ENCODE measurements at regions not wholly inside any gene's neighbourhood (a gene's known extent, or its start where the extent isn't known, plus 50 kb on each side); places are given as distances from the start of the nearest gene placed in this dataset.

- TF ChIP-seq POLR2A (IDR thresholded peaks at IDR 0.05), result no peak
- TF ChIP-seq, protein P1, sequence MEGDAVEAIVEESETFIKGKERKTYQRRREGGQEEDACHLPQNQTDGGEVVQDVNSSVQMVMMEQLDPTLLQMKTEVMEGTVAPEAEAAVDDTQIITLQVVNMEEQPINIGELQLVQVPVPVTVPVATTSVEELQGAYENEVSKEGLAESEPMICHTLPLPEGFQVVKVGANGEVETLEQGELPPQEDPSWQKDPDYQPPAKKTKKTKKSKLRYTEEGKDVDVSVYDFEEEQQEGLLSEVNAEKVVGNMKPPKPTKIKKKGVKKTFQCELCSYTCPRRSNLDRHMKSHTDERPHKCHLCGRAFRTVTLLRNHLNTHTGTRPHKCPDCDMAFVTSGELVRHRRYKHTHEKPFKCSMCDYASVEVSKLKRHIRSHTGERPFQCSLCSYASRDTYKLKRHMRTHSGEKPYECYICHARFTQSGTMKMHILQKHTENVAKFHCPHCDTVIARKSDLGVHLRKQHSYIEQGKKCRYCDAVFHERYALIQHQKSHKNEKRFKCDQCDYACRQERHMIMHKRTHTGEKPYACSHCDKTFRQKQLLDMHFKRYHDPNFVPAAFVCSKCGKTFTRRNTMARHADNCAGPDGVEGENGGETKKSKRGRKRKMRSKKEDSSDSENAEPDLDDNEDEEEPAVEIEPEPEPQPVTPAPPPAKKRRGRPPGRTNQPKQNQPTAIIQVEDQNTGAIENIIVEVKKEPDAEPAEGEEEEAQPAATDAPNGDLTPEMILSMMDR (IDR thresholded peaks at IDR 0.05), result no peak
- TF ChIP-seq POLR2AphosphoS5 (IDR thresholded peaks at IDR 0.05), result no peak
Observed at GRCh38 chr4:96767815-96768480, 928.1 kb downstream of the PDHA2 start.

Data from suprapubic skin (tissue), 4 donors.